DND-41 (cell line): ENCODE measurements at regions not wholly inside any gene's neighbourhood (a gene's known extent, or its start where the extent isn't known, plus 50 kb on each side); places are given as distances from the start of the nearest gene placed in this dataset.

Source experiments
- ATAC-seq: fragments of 200-7000 bp; cut with Tn5 transposase; 3 replicates; pipeline ENCODE4 v1.9.1; 2021; ENCODE audit warnings: low read depth; ENCODE audit not compliant: insufficient read depth
- DNase-seq: peaks from one replicate; pipeline ENCODE4 v3.0.0-alpha.2; 2020
- H2AFZ ChIP-seq: 2 replicates; pipeline ENCODE4 v1.6.0; 2012; ENCODE audit warnings: low read depth, low read length
- H3K27ac ChIP-seq: 2 replicates; pipeline ENCODE4 v1.5.1; 2012; ENCODE audit warnings: low read length, inconsistent platforms
- H3K27me3 ChIP-seq: fragments of 200-600 bp; sonication (generic); 2 replicates; pipeline ENCODE4 v1.6.0; 2012; ENCODE audit warnings: low read length, mild to moderate bottlenecking, inconsistent platforms; ENCODE audit not compliant: insufficient read depth, poor library complexity
- H3K36me3 ChIP-seq: 2 replicates; pipeline ENCODE4 v1.5.1; 2012; ENCODE audit warnings: low read length, inconsistent platforms; ENCODE audit not compliant: insufficient read depth
- H3K4me1 ChIP-seq: 2 replicates; pipeline ENCODE4 v1.5.1; 2012; ENCODE audit warnings: mild to moderate bottlenecking, low read length; ENCODE audit not compliant: insufficient read depth
- H3K4me2 ChIP-seq: 2 replicates; pipeline ENCODE4 v1.6.0; 2012; ENCODE audit warnings: mild to moderate bottlenecking, moderate library complexity, low read length, inconsistent platforms; ENCODE audit not compliant: insufficient read depth
- H3K4me3 ChIP-seq, 2 experiments: fragments of 200-600 bp in 1 of 2; shearing (Covaris generic) in 1 of 2; 2 replicates each; pipeline ENCODE4 v1.5.1; 2012 to 2016; ENCODE audit warnings: inconsistent platforms in 2 of 2, low read length in 2 of 2, mild to moderate bottlenecking in 2 of 2, low read depth in 1 of 2, moderate library complexity in 1 of 2
- H3K79me2 ChIP-seq: 2 replicates; pipeline ENCODE4 v1.6.0; 2012; ENCODE audit warnings: low read length, inconsistent platforms; ENCODE audit not compliant: insufficient read depth
- H3K9ac ChIP-seq: 2 replicates; pipeline ENCODE4 v1.6.0; 2012; ENCODE audit warnings: low read depth, mild to moderate bottlenecking, inconsistent platforms, low read length, moderate library complexity
- H3K9me3 ChIP-seq: 2 replicates; pipeline ENCODE4 v1.5.1; 2012; ENCODE audit warnings: low read length, moderate library complexity, mild to moderate bottlenecking, inconsistent platforms; ENCODE audit not compliant: insufficient read depth, severe bottlenecking
- H4K20me1 ChIP-seq: 2 replicates; pipeline ENCODE4 v1.6.0; 2012; ENCODE audit warnings: low read length; ENCODE audit not compliant: insufficient read depth
- EZH2 ChIP-seq: IDR thresholded peaks from 3 replicates; pipeline ENCODE4 v1.6.1; 2012; ENCODE audit warnings: borderline replicate concordance, low read depth, mild to moderate bottlenecking, moderate library complexity, low read length, inconsistent platforms; ENCODE audit not compliant: severe bottlenecking
- TF ChIP-seq, protein P1 (sequence below): IDR thresholded peaks from 2 replicates; pipeline ENCODE4 v1.5.1; 2012; ENCODE audit warnings: borderline replicate concordance, low read length, moderate library complexity, mild to moderate bottlenecking; ENCODE audit not compliant: poor library complexity, severe bottlenecking; ENCODE audit errors: extremely low read depth

DNA sequence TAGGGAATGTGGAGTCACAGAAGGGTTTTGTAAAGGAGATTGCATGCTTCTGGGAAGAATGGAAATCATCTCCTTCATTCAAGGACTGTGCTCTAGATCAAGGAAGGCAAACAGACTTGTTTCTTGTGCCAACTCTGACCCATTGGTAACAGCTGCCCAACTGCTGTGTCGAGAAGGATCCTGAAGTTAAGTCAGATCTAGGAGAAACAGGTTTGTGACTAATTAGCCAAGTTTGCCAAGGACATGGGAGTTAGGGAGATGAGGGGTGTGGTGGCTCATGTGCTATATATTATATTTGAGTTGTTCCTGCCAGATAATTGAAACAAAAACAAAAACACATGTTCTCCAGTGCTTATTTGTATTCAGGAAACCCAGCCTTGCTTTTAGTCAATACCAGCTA, 251.2 kb upstream of the USP24 start:
- no peak for DNase-seq
- Histone ChIP-seq H3K4me2 (no peak overlapping the region), H2AFZ (no peak overlapping the region)

DNA sequence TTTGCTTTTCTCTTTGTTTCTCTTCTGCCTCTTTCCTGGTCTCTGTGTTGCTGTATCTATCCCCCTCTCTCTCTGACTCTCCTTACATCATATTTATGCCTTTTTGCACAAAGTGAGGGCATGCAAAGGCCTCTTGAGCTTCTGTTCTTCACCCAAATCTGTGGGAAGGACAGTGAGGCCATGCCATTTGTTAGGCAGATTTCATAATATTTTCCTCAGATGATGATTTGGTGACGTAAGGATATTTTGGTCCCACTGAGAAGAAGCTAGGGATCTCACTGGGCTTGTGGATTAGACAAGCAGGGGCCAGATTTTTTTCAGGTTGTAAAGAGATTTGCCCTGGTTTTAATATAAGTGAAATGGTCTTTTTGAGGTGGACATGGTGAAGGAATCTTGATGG, 249.4 kb upstream of the USP24 start:
- H3K79me2 ChIP-seq = no peaks in the 10 kb centered on the region
- peaks cover 4% of the 10 kb centered on the region for H3K27me3 ChIP-seq
- no peak overlapping the region for H3K4me2 ChIP-seq
- no peak overlapping the region for H3K4me3 ChIP-seq
- H2AFZ ChIP-seq = no peak overlapping the region
- DNase-seq (no peak), ATAC-seq (no peak)
- TF ChIP-seq EZH2 = no peak
- TF ChIP-seq, protein P1, sequence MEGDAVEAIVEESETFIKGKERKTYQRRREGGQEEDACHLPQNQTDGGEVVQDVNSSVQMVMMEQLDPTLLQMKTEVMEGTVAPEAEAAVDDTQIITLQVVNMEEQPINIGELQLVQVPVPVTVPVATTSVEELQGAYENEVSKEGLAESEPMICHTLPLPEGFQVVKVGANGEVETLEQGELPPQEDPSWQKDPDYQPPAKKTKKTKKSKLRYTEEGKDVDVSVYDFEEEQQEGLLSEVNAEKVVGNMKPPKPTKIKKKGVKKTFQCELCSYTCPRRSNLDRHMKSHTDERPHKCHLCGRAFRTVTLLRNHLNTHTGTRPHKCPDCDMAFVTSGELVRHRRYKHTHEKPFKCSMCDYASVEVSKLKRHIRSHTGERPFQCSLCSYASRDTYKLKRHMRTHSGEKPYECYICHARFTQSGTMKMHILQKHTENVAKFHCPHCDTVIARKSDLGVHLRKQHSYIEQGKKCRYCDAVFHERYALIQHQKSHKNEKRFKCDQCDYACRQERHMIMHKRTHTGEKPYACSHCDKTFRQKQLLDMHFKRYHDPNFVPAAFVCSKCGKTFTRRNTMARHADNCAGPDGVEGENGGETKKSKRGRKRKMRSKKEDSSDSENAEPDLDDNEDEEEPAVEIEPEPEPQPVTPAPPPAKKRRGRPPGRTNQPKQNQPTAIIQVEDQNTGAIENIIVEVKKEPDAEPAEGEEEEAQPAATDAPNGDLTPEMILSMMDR = no peak
- no peaks in the 10 kb centered on the region for H3K4me1 ChIP-seq
- no peaks in the 10 kb centered on the region for H3K36me3 ChIP-seq
- no peak overlapping the region for H3K27ac ChIP-seq
- no peaks in the 10 kb centered on the region for H3K9me3 ChIP-seq
- H3K9ac ChIP-seq = no peak overlapping the region
- no peaks in the 10 kb centered on the region for H4K20me1 ChIP-seq

More for the DNA sequence above, 251.2 kb upstream of the USP24 start:
- peaks cover 4% of the 10 kb centered on the region for H3K27me3 ChIP-seq
- no peak overlapping the region for H3K9ac ChIP-seq
- TF ChIP-seq, protein P1 = no peak
- no peak for TF ChIP-seq EZH2
- no peaks in the 10 kb centered on the region for H4K20me1 ChIP-seq
- H3K4me3 ChIP-seq = no peak overlapping the region
- no peaks in the 10 kb centered on the region for H3K36me3 ChIP-seq
- no peaks in the 10 kb centered on the region for H3K79me2 ChIP-seq
- H3K4me1 ChIP-seq = no peaks in the 10 kb centered on the region
- H3K9me3 ChIP-seq = no peaks in the 10 kb centered on the region
- H3K27ac ChIP-seq = no peak overlapping the region
- ATAC-seq = no peak

DNA sequence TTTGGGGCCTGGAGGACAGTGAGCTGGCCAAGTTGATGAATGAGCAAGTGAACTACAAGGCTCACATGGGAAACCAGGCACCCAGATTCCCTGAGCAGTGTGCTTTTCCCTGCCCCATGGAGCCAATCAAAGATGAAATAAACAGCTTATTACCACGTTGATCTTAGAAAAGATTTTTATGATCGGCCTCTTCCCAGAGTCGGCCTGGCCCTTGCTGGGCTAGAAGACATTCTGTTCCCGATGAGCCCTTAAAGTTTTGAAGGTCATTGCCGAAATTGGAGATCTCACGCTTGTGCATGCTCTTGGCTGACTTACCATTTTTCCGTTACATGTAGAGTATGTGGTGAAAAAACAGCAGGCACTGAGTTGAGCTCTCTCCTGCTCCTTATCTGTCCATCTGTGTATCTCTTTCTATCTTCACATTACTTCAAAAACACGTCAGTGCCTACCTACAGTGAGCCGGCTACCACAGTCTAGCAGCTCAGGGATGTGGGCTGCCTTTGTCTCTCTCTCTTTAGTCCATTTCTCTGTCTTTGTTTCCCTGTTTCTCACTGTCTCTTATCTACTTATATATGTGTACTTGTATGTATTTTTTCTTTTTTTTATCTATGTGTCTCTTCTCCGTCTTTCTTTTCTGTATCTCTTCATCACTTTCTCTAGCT, 248.8 kb upstream of the USP24 start:
- peak; percentile 78 for ATAC-seq
- no peak overlapping the region for H3K4me2 ChIP-seq

More for the DNA sequence above, 248.8 kb upstream of the USP24 start:
- H3K27me3 ChIP-seq = peaks cover under 1% of the 10 kb centered on the region
- DNase-seq = peak; percentile 34
- no peaks in the 10 kb centered on the region for H4K20me1 ChIP-seq
- H2AFZ ChIP-seq = no peak overlapping the region
- H3K4me1 ChIP-seq = no peaks in the 10 kb centered on the region
- no peaks in the 10 kb centered on the region for H3K79me2 ChIP-seq
- H3K9ac ChIP-seq = no peak overlapping the region
- TF ChIP-seq, protein P1 = no peak
- no peak for TF ChIP-seq EZH2
- no peaks in the 10 kb centered on the region for H3K9me3 ChIP-seq
- H3K27ac ChIP-seq = no peak overlapping the region
- H3K4me3 ChIP-seq = no peak overlapping the region
- no peaks in the 10 kb centered on the region for H3K36me3 ChIP-seq
